WTC11 (cell line): ENCODE measurements at regions not wholly inside any gene's neighbourhood (a gene's known extent, or its start where the extent isn't known, plus 50 kb on each side); places are given as distances from the start of the nearest gene placed in this dataset.

ENCODE experiments used
- ATAC-seq: fragments of 200-7000 bp; cut with Tn5 transposase; 2 replicates; pipeline ENCODE4 v1.10.0; 2021; ENCODE audit warnings: mild to moderate bottlenecking, moderate library complexity
- CTCF ChIA-PET: fragments of 300-600 bp; sonication (Branson Sonifier 250); formaldehyde crosslinking; loops from one replicate; lab custom pipeline; 2021; ENCODE audit warnings: antibody characterized with exemption; lab: Charles Lee
- POLR2A ChIA-PET: fragments of 350-600 bp; sonication (Branson Sonifier 250); formaldehyde crosslinking; loops from one replicate; lab custom pipeline; 2021; ENCODE audit warnings: antibody characterized with exemption; lab: Charles Lee
- DNase-seq: peaks from one replicate; pipeline ENCODE4 v3.0.0; 2021; ENCODE audit warnings: low spot score
- H3K27ac Mint-ChIP-seq: 2 replicates; pipeline ENCODE4 v1.8.0; 2021; ENCODE audit warnings: mixed read lengths
- H3K27me3 Mint-ChIP-seq: 2 replicates; pipeline ENCODE4 v1.8.0; 2021; ENCODE audit warnings: low read depth, mild to moderate bottlenecking, moderate library complexity, mixed read lengths
- H3K36me3 Mint-ChIP-seq: 2 replicates; pipeline ENCODE4 v1.8.0; 2021; ENCODE audit warnings: mixed read lengths
- H3K4me1 Mint-ChIP-seq: 2 replicates; pipeline ENCODE4 v1.8.0; 2022; ENCODE audit warnings: mixed read lengths
- H3K4me3 Mint-ChIP-seq: 2 replicates; pipeline ENCODE4 v1.8.0; 2021; ENCODE audit warnings: mild to moderate bottlenecking, moderate library complexity, mixed read lengths
- H3K9me3 Mint-ChIP-seq: 2 replicates; pipeline ENCODE4 v1.8.0; 2021; ENCODE audit warnings: mixed read lengths
- CDX4 ChIP-seq: fragments of 250-450 bp; sonication (Bioruptor Pico); IDR thresholded peaks from 2 replicates; pipeline ENCODE4 v1.9.0; 2021; ENCODE audit warnings: moderate library complexity, mild to moderate bottlenecking, inconsistent platforms, borderline replicate concordance
- CTCF ChIP-seq: fragments of 200-600 bp; IDR thresholded peaks from 2 replicates; pipeline ENCODE4 v1.8.0; 2022; ENCODE audit warnings: antibody characterized with exemption
- ELF4 ChIP-seq: sonication (generic); formaldehyde crosslinking; IDR thresholded peaks from 2 replicates; pipeline ENCODE4 v1.8.1; 2022; ENCODE audit warnings: low read depth, mild to moderate bottlenecking, moderate library complexity, missing genetic modification reagents
- FOXK1 ChIP-seq: sonication (generic); formaldehyde crosslinking; IDR thresholded peaks from 2 replicates; pipeline ENCODE4 v1.8.0; 2022; ENCODE audit warnings: mild to moderate bottlenecking, moderate library complexity, missing genetic modification reagents
- JAZF1 ChIP-seq: fragments of 250-450 bp; sonication (Bioruptor Pico); IDR thresholded peaks from 2 replicates; pipeline ENCODE4 v1.9.0; 2021; ENCODE audit warnings: moderate library complexity, mild to moderate bottlenecking, inconsistent platforms
- MXD4 ChIP-seq: fragments of 250-450 bp; sonication (Bioruptor Pico); IDR thresholded peaks from 2 replicates; pipeline ENCODE4 v1.8.0; 2021; ENCODE audit warnings: mild to moderate bottlenecking, moderate library complexity, borderline replicate concordance
- NFE2L1 ChIP-seq: sonication (generic); formaldehyde crosslinking; IDR thresholded peaks from 2 replicates; pipeline ENCODE4 v1.8.1; 2023; ENCODE audit warnings: missing genetic modification reagents
- PRRX2 ChIP-seq: fragments of 250-450 bp; sonication (Bioruptor Pico); IDR thresholded peaks from 2 replicates; pipeline ENCODE4 v1.8.0; 2021; ENCODE audit warnings: mild to moderate bottlenecking
- SOX15 ChIP-seq: fragments of 250-450 bp; sonication (Bioruptor Pico); IDR thresholded peaks from 2 replicates; pipeline ENCODE4 v1.9.0; 2021; ENCODE audit warnings: mild to moderate bottlenecking
- TP53 ChIP-seq: sonication (generic); formaldehyde crosslinking; IDR thresholded peaks from 2 replicates; pipeline ENCODE4 v1.8.1; 2023; ENCODE audit warnings: mild to moderate bottlenecking, missing genetic modification reagents
- ZNF416 ChIP-seq: fragments of 250-450 bp; sonication (Bioruptor Pico); IDR thresholded peaks from 2 replicates; pipeline ENCODE4 v1.9.0; 2021; ENCODE audit warnings: mild to moderate bottlenecking, inconsistent platforms
- ZNF512 ChIP-seq: sonication (generic); formaldehyde crosslinking; IDR thresholded peaks from 2 replicates; pipeline ENCODE4 v1.8.1; 2022; ENCODE audit warnings: missing genetic modification reagents, borderline replicate concordance
- TF ChIP-seq, protein P1 (sequence below): fragments of 250-450 bp; sonication (Bioruptor Pico); IDR thresholded peaks from 2 replicates; pipeline ENCODE4 v1.9.0; 2021; ENCODE audit warnings: mild to moderate bottlenecking, borderline replicate concordance
- TF ChIP-seq, protein P2 (sequence below): sonication (generic); formaldehyde crosslinking; IDR thresholded peaks from 2 replicates; pipeline ENCODE4 v1.8.1; 2023; ENCODE audit warnings: mild to moderate bottlenecking, missing genetic modification reagents, moderate library complexity
- TF ChIP-seq, protein P3 (sequence below): sonication (generic); formaldehyde crosslinking; IDR thresholded peaks from 2 replicates; pipeline ENCODE4 v1.8.1; 2022; ENCODE audit warnings: mild to moderate bottlenecking, moderate library complexity, missing genetic modification reagents

- TF ChIP-seq ZNF512 (CRISPR knock-in tag) (no peak), CDX4 (CRISPR knock-in tag) (no peak), NFE2L1 (no peak)
- TF ChIP-seq, all 79 proteins: peak for 0
Measured at GRCh38 chr11:79561496-79561895, 120.7 kb upstream of the TENM4 start (continued).

DNA sequence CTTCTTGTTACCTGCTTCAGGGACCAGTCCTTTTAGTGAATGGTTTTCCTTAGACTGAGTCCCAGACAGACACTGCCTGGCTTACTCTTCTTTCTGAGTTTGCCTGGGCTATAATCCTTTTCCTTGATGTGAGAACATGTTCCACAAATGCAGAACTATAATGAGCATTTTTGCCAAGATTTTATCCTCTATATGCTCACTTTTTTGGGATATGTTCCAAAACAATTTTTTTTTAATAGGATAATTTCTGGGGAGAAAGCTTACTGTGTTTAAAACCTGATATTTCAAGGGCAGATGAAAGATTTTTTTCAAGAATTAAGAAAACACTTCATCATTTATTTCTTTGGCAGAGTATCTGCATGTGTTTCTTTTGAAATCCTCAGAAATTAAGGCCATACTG is 110.0 kb upstream of the TENM4 start:
- no peak overlapping the region for H3K27ac Mint-ChIP-seq
- H3K27me3 Mint-ChIP-seq: peaks cover 22% of the 10 kb centered on the region
- no peak for ATAC-seq
- 0 out of 2 replicates have a peak, but pooled peaks cover 2% of the 10 kb centered on the region for H3K36me3 Mint-ChIP-seq
- H3K4me1 Mint-ChIP-seq: peaks cover 21% of the 10 kb centered on the region
- no peak for DNase-seq
- ChIA-PET POLR2A (no interaction called here), CTCF (no interaction called here)
- TF ChIP-seq PRRX2 (CRISPR knock-in tag) (no peak), MXD4 (CRISPR knock-in tag) (no peak), ZNF416 (CRISPR knock-in tag) (no peak), TP53 (no peak), CDX4 (CRISPR knock-in tag) (no peak), FOXK1 (CRISPR knock-in tag) (no peak), SOX15 (CRISPR knock-in tag) (no peak), CTCF (no peak), JAZF1 (CRISPR knock-in tag) (no peak), ELF4 (no peak)
- TF ChIP-seq, protein P1, sequence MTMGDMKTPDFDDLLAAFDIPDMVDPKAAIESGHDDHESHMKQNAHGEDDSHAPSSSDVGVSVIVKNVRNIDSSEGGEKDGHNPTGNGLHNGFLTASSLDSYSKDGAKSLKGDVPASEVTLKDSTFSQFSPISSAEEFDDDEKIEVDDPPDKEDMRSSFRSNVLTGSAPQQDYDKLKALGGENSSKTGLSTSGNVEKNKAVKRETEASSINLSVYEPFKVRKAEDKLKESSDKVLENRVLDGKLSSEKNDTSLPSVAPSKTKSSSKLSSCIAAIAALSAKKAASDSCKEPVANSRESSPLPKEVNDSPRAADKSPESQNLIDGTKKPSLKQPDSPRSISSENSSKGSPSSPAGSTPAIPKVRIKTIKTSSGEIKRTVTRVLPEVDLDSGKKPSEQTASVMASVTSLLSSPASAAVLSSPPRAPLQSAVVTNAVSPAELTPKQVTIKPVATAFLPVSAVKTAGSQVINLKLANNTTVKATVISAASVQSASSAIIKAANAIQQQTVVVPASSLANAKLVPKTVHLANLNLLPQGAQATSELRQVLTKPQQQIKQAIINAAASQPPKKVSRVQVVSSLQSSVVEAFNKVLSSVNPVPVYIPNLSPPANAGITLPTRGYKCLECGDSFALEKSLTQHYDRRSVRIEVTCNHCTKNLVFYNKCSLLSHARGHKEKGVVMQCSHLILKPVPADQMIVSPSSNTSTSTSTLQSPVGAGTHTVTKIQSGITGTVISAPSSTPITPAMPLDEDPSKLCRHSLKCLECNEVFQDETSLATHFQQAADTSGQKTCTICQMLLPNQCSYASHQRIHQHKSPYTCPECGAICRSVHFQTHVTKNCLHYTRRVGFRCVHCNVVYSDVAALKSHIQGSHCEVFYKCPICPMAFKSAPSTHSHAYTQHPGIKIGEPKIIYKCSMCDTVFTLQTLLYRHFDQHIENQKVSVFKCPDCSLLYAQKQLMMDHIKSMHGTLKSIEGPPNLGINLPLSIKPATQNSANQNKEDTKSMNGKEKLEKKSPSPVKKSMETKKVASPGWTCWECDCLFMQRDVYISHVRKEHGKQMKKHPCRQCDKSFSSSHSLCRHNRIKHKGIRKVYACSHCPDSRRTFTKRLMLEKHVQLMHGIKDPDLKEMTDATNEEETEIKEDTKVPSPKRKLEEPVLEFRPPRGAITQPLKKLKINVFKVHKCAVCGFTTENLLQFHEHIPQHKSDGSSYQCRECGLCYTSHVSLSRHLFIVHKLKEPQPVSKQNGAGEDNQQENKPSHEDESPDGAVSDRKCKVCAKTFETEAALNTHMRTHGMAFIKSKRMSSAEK: no peak
- TF ChIP-seq, protein P2, sequence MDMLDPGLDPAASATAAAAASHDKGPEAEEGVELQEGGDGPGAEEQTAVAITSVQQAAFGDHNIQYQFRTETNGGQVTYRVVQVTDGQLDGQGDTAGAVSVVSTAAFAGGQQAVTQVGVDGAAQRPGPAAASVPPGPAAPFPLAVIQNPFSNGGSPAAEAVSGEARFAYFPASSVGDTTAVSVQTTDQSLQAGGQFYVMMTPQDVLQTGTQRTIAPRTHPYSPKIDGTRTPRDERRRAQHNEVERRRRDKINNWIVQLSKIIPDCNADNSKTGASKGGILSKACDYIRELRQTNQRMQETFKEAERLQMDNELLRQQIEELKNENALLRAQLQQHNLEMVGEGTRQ (CRISPR knock-in tag): no peak
- TF ChIP-seq, protein P3, sequence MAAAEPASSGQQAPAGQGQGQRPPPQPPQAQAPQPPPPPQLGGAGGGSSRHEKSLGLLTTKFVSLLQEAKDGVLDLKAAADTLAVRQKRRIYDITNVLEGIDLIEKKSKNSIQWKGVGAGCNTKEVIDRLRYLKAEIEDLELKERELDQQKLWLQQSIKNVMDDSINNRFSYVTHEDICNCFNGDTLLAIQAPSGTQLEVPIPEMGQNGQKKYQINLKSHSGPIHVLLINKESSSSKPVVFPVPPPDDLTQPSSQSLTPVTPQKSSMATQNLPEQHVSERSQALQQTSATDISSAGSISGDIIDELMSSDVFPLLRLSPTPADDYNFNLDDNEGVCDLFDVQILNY (CRISPR knock-in tag): no peak
- H3K4me3 Mint-ChIP-seq: no peak overlapping the region
- H3K9me3 Mint-ChIP-seq: peaks cover 15% of the 10 kb centered on the region
